HEK293 (cell line): ENCODE measurements at regions not wholly inside any gene's neighbourhood (a gene's known extent, or its start where the extent isn't known, plus 50 kb on each side); places are given as distances from the start of the nearest gene placed in this dataset.

Experiments
- CTCF ChIA-PET: fragments of 350-600 bp; formaldehyde crosslinking; extraction: SDS; loops from one replicate; lab custom pipeline; 2021; ENCODE audit warnings: antibody characterized with exemption; lab: Yijun Ruan, JAX
- POLR2A ChIA-PET: fragments of 300-600 bp; formaldehyde crosslinking; extraction: SDS; loops from one replicate; lab custom pipeline; 2020; ENCODE audit warnings: antibody characterized with exemption, inconsistent platforms; lab: Yijun Ruan, JAX
- H3K27ac ChIP-seq: fragments of 200-500 bp; sonication (Bioruptor generic); 2 replicates; pipeline ENCODE4 v1.5.1; 2014; ENCODE audit warnings: low read depth, low read length, control low read depth, inconsistent platforms; ENCODE audit errors: extremely low read depth
- H3K36me3 ChIP-seq, 2 experiments: fragments of 200-500 bp in 1 of 2; sonication (Bioruptor generic) in 1 of 2; 1 replicate in 1 of 2; 2 replicates in 1 of 2; pipeline ENCODE4 v1.5.1; 2014 to 2017; ENCODE audit warnings: inconsistent platforms in 2 of 2, low read length in 2 of 2; ENCODE audit not compliant: control insufficient read depth in 2 of 2, insufficient read depth in 1 of 2
- H3K4me1 ChIP-seq: fragments of 200-500 bp; sonication (Bioruptor generic); 2 replicates; pipeline ENCODE4 v1.5.1; 2014; ENCODE audit warnings: mild to moderate bottlenecking, low read length, inconsistent platforms; ENCODE audit not compliant: control insufficient read depth, insufficient read depth
- H3K4me3 ChIP-seq: 2 replicates; pipeline ENCODE4 v1.5.1; 2011; ENCODE audit warnings: low read depth, mild to moderate bottlenecking, control low read depth, low read length, moderate library complexity
- H3K9me3 ChIP-seq: fragments of 200-500 bp; sonication (Bioruptor generic); 2 replicates; pipeline ENCODE4 v1.5.1; 2014; ENCODE audit warnings: low read depth, low read length, inconsistent platforms; ENCODE audit not compliant: control insufficient read depth, insufficient read depth
- EGR2 ChIP-seq: fragments of 450-650 bp; formaldehyde crosslinking; IDR thresholded peaks from 2 replicates; pipeline ENCODE4 v1.5.1; 2016; ENCODE audit warnings: low read depth, missing biosample characterization, missing genetic modification characterization
- OSR2 ChIP-seq: fragments of 450-650 bp; formaldehyde crosslinking; IDR thresholded peaks from 2 replicates; pipeline ENCODE4 v1.5.1; 2016; ENCODE audit warnings: missing biosample characterization, missing genetic modification characterization
- PRDM1 ChIP-seq: fragments of 450-650 bp; formaldehyde crosslinking; IDR thresholded peaks from 2 replicates; pipeline ENCODE4; 2016; ENCODE audit warnings: missing biosample characterization, missing genetic modification characterization
- SP3 ChIP-seq: fragments of 450-650 bp; formaldehyde crosslinking; IDR thresholded peaks from 2 replicates; pipeline ENCODE4 v1.5.1; 2016; ENCODE audit warnings: missing biosample characterization, missing genetic modification characterization
- ZBTB21 ChIP-seq: fragments of 450-650 bp; formaldehyde crosslinking; IDR thresholded peaks from 2 replicates; pipeline ENCODE4 v1.5.1; 2017; ENCODE audit warnings: missing biosample characterization, missing genetic modification characterization
- ZNF175 ChIP-seq: fragments of 450-650 bp; formaldehyde crosslinking; IDR thresholded peaks from 2 replicates; pipeline ENCODE4 v1.5.1; 2016; ENCODE audit warnings: missing biosample characterization, missing genetic modification characterization
- ZNF24 ChIP-seq: fragments of 450-650 bp; formaldehyde crosslinking; IDR thresholded peaks from 2 replicates; pipeline ENCODE4 v1.5.1; 2016; ENCODE audit warnings: missing biosample characterization, missing genetic modification characterization
- ZNF324 ChIP-seq: fragments of 450-650 bp; formaldehyde crosslinking; IDR thresholded peaks from 2 replicates; pipeline ENCODE4 v1.5.1; 2016; ENCODE audit warnings: missing biosample characterization, missing genetic modification characterization
- ZNF366 ChIP-seq: fragments of 450-650 bp; formaldehyde crosslinking; conservative IDR thresholded peaks from 2 replicates; pipeline ENCODE4 v1.5.1; 2016; ENCODE audit warnings: missing biosample characterization, missing genetic modification characterization
- ZNF391 ChIP-seq: fragments of 450-650 bp; formaldehyde crosslinking; IDR thresholded peaks from 2 replicates; pipeline ENCODE4 v1.5.1; 2016; ENCODE audit warnings: low read depth, missing biosample characterization, missing genetic modification characterization, borderline replicate concordance
- ZNF426 ChIP-seq: fragments of 450-650 bp; formaldehyde crosslinking; IDR thresholded peaks from 2 replicates; pipeline ENCODE4 v1.5.1; 2017; ENCODE audit warnings: missing biosample characterization, missing genetic modification characterization, mild to moderate bottlenecking, inconsistent platforms, moderate library complexity
- ZNF76 ChIP-seq: fragments of 450-650 bp; formaldehyde crosslinking; IDR thresholded peaks from 2 replicates; pipeline ENCODE4; 2016; ENCODE audit warnings: low read depth, missing biosample characterization, missing genetic modification characterization, borderline replicate concordance
- ZNF785 ChIP-seq: fragments of 450-650 bp; formaldehyde crosslinking; IDR thresholded peaks from 2 replicates; pipeline ENCODE4 v1.5.1; 2016; ENCODE audit warnings: missing biosample characterization, missing genetic modification characterization
- ZNF792 ChIP-seq: fragments of 450-650 bp; formaldehyde crosslinking; IDR thresholded peaks from 2 replicates; pipeline ENCODE4 v1.5.1; 2016; ENCODE audit warnings: missing biosample characterization, missing genetic modification characterization
- TF ChIP-seq, protein P1 (sequence below): fragments of 450-650 bp; formaldehyde crosslinking; conservative IDR thresholded peaks from 2 replicates; pipeline ENCODE4 v1.5.1; 2016; ENCODE audit warnings: low read depth, missing biosample characterization, missing genetic modification characterization
- TF ChIP-seq, protein P2 (sequence below): fragments of 450-650 bp; IDR thresholded peaks from 2 replicates; pipeline ENCODE4 v1.5.1; 2018; ENCODE audit warnings: missing biosample characterization, mild to moderate bottlenecking, missing genetic modification characterization
- TF ChIP-seq, protein P3 (sequence below): fragments of 450-650 bp; formaldehyde crosslinking; IDR thresholded peaks from 2 replicates; pipeline ENCODE4 v1.5.1; 2016; ENCODE audit warnings: missing biosample characterization, missing genetic modification characterization
- TF ChIP-seq, protein P4 (sequence below): fragments of 450-650 bp; formaldehyde crosslinking; IDR thresholded peaks from 2 replicates; pipeline ENCODE4 v1.5.1; 2016; ENCODE audit warnings: missing biosample characterization, missing genetic modification characterization
- TF ChIP-seq, protein P5 (sequence below): fragments of 450-650 bp; formaldehyde crosslinking; IDR thresholded peaks from 2 replicates; pipeline ENCODE4 v1.5.1; 2016; ENCODE audit warnings: missing biosample characterization, missing genetic modification characterization
- TF ChIP-seq, protein P6 (sequence below): fragments of 450-650 bp; formaldehyde crosslinking; IDR thresholded peaks from 2 replicates; pipeline ENCODE4 v1.5.1; 2017; ENCODE audit warnings: missing biosample characterization, missing genetic modification characterization

DNA sequence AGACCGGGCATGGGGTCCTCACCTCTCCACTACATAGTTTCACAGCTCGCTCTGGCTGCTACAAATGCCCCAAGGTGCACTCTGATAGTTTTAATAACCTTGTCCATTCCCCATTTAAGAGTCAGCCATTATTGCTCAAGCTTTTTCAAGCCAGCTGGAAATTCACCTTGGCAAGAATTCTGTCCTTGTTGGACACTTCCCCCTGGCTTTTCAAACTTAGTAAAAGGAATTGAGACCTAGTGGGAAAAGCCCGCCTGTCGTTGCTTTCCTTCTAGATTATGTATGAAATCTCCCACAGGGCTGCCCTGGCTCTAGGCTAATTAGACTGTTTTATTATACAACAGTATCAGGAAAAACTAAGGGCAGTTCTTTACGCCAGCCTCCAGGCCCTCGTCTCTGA lies 293.7 kb upstream of the GADL1 start:
- TF ChIP-seq ZNF792 (tag by site-specific recombination) (no peak), ZNF785 (tag by site-specific recombination) (no peak), OSR2 (tag by site-specific recombination) (no peak), PRDM1 (no peak), ZNF366 (tag by site-specific recombination) (no peak), ZNF324 (tag by site-specific recombination) (no peak), ZNF175 (tag by site-specific recombination) (no peak), ZNF426 (no peak), ZBTB21 (tag by site-specific recombination) (no peak), ZNF24 (tag by site-specific recombination) (no peak), SP3 (tag by site-specific recombination) (no peak), EGR2 (tag by site-specific recombination) (no peak), ZNF76 (tag by site-specific recombination) (no peak), ZNF391 (tag by site-specific recombination) (no peak)
- TF ChIP-seq, protein P1, sequence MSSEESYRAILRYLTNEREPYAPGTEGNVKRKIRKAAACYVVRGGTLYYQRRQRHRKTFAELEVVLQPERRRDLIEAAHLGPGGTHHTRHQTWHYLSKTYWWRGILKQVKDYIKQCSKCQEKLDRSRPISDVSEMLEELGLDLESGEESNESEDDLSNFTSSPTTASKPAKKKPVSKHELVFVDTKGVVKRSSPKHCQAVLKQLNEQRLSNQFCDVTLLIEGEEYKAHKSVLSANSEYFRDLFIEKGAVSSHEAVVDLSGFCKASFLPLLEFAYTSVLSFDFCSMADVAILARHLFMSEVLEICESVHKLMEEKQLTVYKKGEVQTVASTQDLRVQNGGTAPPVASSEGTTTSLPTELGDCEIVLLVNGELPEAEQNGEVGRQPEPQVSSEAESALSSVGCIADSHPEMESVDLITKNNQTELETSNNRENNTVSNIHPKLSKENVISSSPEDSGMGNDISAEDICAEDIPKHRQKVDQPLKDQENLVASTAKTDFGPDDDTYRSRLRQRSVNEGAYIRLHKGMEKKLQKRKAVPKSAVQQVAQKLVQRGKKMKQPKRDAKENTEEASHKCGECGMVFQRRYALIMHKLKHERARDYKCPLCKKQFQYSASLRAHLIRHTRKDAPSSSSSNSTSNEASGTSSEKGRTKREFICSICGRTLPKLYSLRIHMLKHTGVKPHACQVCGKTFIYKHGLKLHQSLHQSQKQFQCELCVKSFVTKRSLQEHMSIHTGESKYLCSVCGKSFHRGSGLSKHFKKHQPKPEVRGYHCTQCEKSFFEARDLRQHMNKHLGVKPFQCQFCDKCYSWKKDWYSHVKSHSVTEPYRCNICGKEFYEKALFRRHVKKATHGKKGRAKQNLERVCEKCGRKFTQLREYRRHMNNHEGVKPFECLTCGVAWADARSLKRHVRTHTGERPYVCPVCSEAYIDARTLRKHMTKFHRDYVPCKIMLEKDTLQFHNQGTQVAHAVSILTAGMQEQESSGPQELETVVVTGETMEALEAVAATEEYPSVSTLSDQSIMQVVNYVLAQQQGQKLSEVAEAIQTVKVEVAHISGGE (tag by site-specific recombination), result no peak
- TF ChIP-seq, protein P2, sequence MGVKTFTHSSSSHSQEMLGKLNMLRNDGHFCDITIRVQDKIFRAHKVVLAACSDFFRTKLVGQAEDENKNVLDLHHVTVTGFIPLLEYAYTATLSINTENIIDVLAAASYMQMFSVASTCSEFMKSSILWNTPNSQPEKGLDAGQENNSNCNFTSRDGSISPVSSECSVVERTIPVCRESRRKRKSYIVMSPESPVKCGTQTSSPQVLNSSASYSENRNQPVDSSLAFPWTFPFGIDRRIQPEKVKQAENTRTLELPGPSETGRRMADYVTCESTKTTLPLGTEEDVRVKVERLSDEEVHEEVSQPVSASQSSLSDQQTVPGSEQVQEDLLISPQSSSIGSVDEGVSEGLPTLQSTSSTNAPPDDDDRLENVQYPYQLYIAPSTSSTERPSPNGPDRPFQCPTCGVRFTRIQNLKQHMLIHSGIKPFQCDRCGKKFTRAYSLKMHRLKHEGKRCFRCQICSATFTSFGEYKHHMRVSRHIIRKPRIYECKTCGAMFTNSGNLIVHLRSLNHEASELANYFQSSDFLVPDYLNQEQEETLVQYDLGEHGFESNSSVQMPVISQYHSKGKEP (tag by site-specific recombination), result no peak
- TF ChIP-seq, protein P3, sequence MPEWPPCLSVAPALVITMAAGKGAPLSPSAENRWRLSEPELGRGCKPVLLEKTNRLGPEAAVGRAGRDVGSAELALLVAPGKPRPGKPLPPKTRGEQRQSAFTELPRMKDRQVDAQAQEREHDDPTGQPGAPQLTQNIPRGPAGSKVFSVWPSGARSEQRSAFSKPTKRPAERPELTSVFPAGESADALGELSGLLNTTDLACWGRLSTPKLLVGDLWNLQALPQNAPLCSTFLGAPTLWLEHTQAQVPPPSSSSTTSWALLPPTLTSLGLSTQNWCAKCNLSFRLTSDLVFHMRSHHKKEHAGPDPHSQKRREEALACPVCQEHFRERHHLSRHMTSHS (tag by site-specific recombination), result no peak
- TF ChIP-seq, protein P4, sequence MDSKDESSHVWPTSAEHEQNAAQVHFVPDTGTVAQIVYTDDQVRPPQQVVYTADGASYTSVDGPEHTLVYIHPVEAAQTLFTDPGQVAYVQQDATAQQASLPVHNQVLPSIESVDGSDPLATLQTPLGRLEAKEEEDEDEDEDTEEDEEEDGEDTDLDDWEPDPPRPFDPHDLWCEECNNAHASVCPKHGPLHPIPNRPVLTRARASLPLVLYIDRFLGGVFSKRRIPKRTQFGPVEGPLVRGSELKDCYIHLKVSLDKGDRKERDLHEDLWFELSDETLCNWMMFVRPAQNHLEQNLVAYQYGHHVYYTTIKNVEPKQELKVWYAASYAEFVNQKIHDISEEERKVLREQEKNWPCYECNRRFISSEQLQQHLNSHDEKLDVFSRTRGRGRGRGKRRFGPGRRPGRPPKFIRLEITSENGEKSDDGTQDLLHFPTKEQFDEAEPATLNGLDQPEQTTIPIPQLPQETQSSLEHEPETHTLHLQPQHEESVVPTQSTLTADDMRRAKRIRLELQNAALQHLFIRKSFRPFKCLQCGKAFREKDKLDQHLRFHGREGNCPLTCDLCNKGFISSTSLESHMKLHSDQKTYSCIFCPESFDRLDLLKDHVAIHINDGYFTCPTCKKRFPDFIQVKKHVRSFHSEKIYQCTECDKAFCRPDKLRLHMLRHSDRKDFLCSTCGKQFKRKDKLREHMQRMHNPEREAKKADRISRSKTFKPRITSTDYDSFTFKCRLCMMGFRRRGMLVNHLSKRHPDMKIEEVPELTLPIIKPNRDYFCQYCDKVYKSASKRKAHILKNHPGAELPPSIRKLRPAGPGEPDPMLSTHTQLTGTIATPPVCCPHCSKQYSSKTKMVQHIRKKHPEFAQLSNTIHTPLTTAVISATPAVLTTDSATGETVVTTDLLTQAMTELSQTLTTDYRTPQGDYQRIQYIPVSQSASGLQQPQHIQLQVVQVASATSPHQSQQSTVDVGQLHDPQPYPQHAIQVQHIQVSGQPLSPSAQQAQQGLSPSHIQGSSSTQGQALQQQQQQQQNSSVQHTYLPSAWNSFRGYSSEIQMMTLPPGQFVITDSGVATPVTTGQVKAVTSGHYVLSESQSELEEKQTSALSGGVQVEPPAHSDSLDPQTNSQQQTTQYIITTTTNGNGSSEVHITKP (tag by site-specific recombination), result no peak
- TF ChIP-seq, protein P5, sequence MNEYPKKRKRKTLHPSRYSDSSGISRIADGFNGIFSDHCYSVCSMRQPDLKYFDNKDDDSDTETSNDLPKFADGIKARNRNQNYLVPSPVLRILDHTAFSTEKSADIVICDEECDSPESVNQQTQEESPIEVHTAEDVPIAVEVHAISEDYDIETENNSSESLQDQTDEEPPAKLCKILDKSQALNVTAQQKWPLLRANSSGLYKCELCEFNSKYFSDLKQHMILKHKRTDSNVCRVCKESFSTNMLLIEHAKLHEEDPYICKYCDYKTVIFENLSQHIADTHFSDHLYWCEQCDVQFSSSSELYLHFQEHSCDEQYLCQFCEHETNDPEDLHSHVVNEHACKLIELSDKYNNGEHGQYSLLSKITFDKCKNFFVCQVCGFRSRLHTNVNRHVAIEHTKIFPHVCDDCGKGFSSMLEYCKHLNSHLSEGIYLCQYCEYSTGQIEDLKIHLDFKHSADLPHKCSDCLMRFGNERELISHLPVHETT (tag by site-specific recombination), result no peak
- TF ChIP-seq, protein P6, sequence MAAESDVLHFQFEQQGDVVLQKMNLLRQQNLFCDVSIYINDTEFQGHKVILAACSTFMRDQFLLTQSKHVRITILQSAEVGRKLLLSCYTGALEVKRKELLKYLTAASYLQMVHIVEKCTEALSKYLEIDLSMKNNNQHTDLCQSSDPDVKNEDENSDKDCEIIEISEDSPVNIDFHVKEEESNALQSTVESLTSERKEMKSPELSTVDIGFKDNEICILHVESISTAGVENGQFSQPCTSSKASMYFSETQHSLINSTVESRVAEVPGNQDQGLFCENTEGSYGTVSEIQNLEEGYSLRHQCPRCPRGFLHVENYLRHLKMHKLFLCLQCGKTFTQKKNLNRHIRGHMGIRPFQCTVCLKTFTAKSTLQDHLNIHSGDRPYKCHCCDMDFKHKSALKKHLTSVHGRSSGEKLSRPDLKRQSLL (tag by site-specific recombination), result no peak
- peaks cover 5% of the 10 kb centered on the region; the same call in 1 of the 2 replicates for H3K4me1 ChIP-seq
- H3K9me3 ChIP-seq, result no peaks in the 10 kb centered on the region
- H3K27ac ChIP-seq, result no peak overlapping the region
- no peaks in the 10 kb centered on the region for H3K36me3 ChIP-seq
- no peak overlapping the region for H3K4me3 ChIP-seq
- ChIA-PET CTCF (no interaction called here), POLR2A (no interaction called here)
